NCI-H446 (cell line): ENCODE measurements at regions not wholly inside any gene's neighbourhood (a gene's known extent, or its start where the extent isn't known, plus 50 kb on each side); places are given as distances from the start of the nearest gene placed in this dataset.
"Not testable (repeated sequence)": the region's sequence is repeated elsewhere in the genome, so short reads cannot be mapped to it uniquely, and the experiment has no call there.

Experiments
- DNase-seq, 2 experiments: peaks; one replicate each; lab custom pipeline; 2025; lab: John Stamatoyannopoulos, UW

DNA sequence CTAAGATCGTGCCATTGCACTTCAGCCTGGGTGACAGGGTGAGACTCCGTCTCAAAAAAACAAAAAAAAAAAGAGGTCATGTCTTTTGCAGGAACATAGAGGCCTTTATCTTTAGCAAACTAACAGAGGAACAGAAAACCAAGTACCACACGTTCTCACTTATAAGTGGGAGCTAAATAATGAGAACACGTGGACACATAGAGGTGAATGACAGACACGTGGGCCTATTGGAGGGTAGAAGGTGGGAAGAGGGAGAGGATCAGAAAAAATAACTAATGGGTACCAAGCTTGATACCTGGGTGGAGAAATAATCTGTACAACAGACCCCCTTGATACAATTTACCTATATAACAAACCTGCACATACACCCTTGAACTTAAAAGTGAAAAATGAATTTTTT lies 401.4 kb upstream of the NAALADL2 start:
- DNase-seq = no peak

DNA sequence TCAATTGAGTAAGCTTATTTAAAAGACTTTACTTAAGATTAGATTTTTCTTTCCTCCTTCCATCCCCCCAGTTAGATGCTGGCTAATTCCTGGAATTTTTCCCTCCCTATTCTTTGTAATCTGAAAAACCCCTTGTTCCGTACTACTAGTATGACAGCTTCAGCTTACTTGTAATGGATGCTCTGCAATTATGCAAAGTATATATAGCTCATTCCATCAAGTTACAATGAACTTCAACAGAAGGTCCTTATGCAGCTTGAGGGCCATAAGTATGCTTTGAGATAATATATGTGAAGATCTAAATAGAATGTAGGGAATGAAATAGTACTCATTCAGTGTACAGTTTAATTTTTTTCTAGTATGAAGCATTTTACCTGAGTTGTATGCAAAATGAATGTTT lies 398.3 kb upstream of the NAALADL2 start:
- DNase-seq = no peak

DNA sequence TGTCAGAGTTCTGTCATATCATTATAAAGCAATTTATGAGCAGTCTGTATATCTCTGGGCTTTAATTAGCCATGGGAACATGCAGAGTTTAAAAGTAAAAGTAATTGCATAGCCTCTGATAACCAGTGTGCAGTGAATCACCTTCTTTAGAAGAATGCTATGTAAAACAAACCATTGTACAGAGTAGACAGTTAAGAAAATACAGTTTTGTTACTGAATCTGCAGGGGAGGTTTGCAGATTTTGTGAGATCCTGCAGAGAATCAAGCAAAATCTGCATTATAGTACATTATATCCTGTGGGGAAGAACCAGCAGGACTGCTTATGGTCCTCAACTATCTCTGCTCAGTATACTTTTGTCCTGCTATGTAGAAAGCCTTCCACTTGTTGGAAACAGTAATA lies 396.2 kb upstream of the NAALADL2 start:
- DNase-seq = no peak

DNA sequence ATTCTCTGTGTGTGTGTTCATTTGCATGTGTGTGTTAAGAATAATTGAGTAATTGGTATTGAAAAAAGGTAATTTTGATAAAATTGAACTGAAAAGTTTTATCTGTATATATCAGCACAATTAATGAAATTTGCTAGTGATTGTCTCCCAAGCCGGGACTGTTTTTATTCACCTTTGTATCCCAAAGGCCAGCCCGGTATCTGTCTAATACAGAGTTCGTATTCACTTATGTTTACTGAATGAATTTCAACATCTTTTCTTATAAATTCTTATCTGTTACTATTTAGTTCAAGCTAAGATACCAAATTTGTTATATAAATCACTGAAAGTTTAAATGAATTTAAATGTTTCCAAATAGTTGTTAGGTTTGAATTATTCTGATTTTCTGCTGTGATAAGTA lies 394.0 kb upstream of the NAALADL2 start:
- no peak for DNase-seq

DNA sequence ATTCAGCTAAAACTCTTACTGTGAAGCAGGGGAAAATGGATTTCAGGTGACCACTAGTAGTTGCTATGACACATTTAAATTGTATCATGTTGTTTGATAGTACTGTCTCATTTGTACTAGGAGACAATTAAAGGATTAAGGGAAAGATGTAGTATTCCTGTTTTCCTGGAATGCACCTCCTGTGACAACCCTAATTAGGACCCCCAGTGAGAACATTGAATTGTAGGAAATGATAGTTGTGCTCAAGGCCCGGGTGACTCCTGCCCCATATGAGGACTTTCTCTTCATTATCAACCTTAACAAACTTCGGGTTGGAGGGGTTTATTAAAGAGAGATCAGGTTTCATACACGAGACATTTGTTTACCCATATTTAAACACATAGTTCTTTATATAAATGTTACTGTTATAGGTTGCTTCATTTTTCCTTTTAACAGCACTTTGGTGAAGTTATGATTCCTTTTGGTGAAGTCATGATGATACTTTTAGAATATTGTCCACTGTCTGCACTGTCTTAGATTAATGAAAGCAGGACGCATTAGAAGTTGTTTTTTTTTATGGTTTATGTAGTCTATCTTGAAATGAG lies 392.6 kb upstream of the NAALADL2 start:
- DNase-seq = no peak

DNA sequence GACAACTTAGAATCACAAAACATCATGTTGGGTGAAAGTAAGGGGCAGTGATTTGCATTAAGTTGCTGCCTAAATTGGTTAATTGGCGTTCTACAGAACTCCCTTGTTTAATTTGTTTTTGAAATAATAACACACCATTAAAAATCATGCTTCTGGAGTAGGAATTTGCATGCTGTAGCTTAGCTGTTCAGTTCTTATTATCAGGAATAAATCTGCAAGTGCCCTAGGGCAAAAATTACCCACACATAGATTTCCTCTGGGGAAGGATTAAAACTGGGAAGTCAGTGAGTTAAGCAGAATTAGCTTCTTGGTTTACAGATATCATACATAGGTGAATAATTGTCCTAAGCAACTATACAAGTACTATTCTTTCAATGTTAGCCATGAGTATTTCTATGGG lies 381.6 kb upstream of the NAALADL2 start:
- no peak for DNase-seq

DNA sequence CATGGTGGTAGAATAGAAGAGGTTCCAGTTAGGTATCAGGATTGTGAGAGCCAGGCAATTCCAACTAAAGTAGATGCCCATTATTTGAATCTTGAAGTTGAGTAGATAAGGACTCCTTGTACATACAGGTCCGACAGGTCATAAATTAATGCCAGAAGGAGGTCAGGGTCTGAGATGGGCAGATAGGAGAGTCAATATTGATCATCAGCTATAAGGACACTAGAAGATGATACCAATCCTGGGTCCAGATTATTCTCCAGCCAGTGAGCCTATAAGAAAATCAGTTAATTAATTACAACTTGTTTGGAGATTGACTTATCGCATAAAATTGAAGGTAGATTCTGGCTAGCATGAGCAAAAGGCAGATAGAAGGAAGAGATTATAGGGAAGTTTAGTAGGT lies 378.4 kb upstream of the NAALADL2 start:
- no peak for DNase-seq

DNA sequence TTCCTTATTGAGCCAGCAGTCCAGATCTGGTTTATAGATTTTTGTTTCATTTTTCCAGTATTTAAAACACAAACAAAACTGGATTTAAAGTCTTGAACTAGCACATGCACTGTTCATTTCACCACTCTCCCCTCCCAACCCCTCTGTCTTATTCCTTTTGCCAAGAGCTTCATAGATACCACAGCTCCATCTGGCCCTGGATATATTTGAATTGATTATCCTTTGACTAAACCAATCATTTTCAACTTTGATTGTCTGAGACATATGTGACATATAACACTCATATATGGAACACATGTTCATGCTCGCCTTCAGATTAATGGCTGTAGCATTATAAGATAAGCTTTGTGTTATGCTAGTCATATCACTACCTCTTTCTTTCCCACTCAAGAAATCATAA lies 376.6 kb upstream of the NAALADL2 start:
- no peak for DNase-seq

DNA sequence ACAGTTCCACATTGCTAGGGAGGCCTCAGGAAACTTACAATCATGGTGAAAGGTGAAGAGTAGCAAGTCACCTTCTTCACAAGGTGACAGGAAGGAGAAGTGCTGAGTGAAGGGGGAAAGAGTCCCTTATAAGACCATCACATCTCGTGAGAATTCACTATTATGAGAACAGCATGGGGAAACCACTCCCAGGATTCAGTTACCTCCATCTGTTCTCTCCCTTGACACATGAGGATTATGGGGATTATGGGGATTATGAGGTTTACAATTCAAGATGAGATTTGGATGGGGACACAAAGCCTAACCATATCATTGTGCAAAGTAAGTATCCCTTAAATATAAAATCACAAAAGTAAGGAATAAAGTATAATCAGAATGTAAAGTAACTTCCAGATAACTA lies 375.9 kb upstream of the NAALADL2 start:
- DNase-seq = no peak

DNA sequence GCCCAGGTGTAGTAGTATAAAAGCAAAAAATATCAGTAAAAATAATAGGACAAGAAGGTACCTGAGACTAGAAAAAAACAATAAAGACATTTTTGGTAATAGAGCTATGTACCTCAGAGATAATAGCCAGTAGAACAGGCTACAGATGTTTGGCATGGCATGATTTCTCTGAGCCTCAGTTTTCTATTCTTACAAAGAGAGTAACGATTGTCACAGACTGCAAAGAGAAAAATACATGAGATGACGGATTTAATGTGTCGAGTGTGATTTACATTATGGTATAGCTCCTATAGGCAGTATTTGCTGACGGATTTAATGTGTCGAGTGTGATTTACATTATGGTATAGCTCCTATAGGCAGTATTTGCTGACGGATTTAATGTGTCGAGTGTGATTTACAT lies 375.3 kb upstream of the NAALADL2 start:
- not testable (repeated sequence) for DNase-seq

DNA sequence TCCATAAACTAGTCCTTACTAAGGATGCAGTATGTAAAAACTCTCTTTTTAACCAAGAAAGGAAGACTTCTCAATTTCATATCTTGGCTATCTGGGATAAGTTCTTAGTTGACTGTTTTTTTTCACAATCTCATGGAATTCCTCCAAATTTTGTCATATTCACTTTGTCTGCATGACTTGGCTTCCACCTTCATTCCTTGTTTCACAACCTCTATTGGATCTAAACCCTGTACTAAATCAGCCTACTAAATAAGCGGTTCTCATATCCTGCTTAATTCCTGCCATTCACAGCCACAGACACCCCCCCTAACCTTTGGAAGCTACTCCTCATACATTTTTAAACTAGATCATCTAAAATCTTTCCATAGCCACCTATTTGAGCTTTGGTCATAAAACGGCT lies 370.6 kb upstream of the NAALADL2 start:
- DNase-seq = no peak

DNA sequence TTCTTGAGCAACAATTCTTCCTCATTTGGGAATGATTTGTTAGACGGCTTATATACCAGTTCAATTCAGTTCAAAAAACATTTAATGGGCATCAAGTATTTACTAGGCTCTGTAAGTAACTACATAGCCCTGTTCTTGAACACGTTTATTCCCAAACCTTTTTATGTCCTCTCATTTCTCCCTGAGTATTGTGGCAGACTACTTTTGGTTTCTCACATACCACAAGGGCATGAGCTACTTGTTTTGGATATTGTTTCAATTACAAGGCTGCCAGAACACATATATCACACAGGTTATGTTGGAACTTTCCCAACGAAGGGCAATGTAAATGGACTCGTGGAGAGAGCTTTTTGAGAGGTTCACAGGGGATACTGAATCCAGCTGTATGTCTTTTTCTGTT lies 363.8 kb upstream of the NAALADL2 start:
- peak in 1 of 2 experiments; percentile 13 for DNase-seq

DNA sequence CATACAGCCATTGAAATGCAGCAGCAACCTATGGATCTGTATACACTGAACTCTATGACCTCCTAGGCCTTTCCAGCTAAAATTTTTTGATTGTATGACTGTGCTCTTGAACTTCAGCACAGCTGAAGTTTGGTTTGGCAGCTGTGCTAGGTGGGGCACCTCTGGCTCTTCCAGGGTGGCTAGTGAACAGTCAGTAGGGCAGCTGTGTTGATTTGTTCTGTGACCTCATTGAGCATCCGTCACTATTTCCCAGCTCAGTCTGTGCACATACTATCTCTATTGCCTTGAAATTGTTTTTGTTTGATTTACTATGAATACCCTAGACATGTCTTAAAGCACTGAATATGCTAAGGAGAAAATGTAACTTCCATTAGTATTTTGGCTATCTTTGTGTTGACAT lies 363.2 kb upstream of the NAALADL2 start:
- no peak for DNase-seq

DNA sequence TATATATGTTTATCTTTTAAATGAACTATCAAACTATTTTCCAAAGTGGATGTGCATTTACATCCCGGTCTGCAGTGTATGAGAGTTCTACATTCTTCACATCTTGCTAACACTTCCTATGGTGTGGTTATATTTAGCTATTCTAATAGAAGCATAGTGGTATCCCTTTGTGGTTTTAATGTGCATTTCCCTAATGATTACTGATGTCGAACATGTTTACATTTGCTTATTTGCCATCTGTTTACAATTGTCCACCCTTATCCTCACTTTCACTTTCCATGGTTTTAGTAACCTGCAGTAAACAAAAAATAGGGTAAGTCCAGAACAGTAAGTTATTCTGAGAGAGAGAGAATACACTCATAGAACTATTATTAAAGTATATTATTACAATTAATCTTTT lies 360.5 kb upstream of the NAALADL2 start:
- no peak for DNase-seq

DNA sequence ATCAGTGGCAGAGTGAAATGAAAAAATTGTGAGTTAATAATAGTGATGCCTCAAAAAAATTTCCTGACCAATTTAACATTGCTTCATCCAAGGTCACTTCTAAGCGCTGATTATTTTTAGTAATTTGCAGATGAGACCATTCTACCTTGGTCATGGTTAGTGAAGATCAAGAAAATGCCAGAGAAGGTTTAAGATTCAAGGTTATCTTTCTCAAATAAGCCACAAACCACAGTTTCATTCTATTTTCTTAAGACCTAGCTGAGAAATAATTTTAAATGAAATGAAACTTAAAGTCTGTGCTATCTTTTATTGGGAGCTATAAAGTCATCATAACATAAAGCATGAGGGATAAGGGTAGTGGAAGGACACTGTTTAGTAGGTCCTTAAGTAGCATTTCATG lies 353.9 kb upstream of the NAALADL2 start:
- DNase-seq = no peak

DNA sequence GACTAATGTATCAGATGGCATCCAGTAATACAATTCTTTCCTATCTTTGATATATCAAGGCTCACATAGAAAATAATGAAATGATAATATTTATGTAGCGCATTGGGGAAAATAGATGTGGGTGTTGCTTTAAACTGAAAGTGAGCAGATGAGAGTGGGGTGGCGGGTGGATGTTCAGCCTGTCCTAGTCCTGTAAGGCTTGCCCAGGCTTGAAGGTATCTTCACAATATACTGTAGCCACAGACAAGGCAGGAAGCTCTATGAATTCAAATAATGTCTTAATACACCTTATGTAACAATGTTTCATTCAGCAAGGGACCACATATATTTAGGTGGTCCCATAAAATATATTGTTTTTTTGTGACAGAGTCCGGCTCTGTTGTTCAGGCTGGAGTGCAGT lies 334.9 kb upstream of the NAALADL2 start:
- DNase-seq = no peak

DNA sequence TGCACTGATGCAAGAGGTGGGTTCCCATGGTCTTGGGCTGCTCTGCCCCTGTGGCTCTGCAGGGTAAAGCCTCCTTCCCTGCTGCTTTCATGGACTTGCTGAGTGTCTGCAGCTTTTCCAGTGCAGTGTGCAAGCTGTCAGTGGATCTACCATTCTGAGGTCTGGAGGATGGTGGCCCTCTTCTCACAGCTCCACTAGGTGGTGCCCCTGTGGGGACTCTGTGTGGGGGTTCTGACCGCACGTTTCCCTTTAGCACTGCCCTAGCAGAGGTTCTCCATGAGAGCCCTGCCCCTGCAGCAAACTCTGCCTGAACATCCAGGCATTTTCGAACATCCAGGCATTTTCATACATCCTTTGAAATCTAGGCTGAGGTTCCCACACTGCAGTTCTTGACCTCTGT lies 329.8 kb upstream of the NAALADL2 start:
- no peak for DNase-seq

DNA sequence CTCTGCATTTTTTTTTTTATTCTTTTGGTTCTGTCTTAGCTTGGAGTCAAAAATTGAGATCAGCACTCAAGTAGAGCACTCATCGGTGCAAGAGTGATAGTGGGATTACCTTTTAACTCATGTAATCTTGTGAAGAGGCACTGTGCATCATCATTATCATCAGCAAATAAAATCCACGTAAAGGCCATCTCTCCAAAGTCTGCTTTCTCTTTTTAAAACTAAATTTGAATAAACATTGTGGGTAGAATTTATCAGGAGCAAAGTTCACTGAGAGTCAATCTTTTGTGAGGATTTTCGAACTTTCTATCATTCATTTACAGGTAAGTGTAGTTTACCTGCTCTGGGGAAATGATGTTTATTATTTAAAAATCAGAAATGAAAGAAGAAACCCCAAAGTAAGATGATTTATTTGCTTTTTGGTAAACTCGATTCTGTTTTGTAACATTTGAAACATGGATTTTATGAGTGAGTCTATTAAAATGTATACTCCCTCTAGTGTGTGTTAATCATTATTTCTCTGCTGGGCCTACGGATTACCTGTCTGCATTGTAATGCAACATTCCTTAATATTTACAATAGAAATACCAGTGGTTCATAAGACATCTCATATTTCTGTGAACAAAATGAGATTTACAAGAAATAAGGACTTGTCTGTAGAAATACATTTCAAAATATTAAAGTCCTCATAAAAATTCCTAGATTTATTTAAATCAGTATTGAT lies 327.7 kb upstream of the NAALADL2 start:
- DNase-seq = no peak

DNA sequence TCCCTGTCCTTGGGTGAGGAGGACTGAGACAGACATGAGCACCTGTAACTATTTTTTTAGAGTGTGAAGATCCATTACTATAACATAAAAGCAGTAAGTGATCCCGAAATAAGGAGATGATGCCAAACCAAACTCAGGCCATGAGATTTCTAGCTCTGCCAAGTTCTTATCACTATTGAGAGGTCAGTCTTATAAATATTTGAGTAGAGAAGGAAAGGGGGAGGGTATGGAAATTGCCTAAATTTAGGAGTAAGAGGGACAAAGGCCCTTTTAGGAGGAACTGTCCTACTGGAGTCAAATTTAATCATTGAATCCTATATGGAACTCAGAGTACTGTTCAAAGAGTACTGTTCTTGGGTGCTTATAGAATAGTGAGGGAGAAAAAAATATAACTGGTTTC lies 326.9 kb upstream of the NAALADL2 start:
- DNase-seq = no peak

DNA sequence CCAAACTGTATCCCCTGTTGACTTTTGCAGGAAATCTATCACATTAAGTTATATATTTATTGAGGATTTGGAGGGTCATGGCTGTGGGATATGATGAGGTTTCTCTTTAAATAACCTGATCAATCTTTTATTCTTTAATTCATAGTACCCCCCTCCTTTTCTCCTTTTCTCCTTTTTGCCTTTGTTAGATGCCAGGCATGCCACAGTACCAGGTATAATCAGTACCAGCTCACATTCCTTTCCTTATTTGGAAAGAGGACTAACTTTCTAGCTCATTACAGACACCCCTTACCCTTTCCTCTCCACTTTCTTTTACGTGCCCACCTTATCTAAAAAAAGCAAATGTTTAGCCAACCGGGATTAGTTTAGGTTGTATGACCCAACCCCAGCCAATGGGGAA lies 326.4 kb upstream of the NAALADL2 start:
- no peak for DNase-seq

DNA sequence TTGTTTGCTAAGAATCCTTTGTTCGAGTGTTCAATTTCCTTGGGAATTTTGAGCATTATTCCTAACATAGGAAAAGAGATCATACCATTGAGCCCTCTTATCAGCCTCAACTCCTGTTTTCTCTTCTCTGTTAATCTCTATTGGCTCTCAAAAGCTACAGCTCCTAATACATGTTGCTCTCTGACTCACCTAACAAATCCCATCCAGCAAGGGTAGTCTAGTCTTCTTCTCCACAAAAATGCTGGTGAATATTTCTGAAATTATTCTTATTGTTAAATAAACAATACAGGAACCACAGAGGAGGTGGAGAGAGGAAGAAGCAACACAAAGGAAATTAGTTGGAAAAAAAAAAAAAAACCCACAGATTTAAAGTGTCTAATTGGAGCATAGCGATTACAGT lies 325.8 kb upstream of the NAALADL2 start:
- no peak for DNase-seq

DNA sequence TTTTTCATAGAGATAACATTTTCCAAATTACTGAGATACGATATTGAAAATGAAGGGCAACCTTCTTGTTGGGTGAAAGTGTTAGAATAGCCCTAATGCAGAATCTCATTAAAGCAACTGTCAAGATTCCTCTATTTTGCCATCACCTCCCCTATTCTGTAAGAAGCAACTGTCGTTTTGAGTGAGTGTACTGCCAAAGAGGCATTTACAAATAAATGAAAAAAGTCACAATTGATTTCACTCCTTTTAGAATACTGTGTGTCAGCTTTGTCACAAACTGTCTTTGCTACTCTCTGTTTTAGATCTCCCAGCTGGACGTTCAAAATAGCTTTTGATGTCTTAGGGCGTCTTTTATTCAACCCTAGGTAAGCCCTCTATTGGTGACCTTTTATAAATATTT lies 322.8 kb upstream of the NAALADL2 start:
- no peak for DNase-seq

DNA sequence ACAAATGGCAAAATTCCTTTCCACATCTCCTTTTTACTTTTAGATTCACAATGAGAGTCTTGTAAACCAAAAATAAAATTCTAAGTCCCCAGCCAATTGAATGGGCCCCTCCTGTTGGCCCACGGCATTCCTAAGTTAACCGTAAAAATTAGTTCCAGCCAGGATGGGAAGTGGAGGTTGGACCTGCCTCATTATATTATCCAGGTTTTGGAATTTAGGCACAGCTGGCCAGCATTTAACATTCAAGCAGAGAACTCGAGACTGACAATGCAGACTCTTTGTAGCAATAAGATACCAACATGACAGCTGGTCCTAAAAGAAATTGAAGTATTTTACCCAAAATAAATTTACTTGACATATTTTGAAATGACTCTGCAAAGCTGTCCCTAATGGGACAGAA lies 321.0 kb upstream of the NAALADL2 start:
- peak in 1 of 2 experiments; percentile 2 for DNase-seq
